ENCODE measurements at regions not wholly inside any gene's neighbourhood (a gene's known extent, or its start where the extent isn't known, plus 50 kb on each side); places are given as distances from the start of the nearest gene placed in this dataset.

DNA sequence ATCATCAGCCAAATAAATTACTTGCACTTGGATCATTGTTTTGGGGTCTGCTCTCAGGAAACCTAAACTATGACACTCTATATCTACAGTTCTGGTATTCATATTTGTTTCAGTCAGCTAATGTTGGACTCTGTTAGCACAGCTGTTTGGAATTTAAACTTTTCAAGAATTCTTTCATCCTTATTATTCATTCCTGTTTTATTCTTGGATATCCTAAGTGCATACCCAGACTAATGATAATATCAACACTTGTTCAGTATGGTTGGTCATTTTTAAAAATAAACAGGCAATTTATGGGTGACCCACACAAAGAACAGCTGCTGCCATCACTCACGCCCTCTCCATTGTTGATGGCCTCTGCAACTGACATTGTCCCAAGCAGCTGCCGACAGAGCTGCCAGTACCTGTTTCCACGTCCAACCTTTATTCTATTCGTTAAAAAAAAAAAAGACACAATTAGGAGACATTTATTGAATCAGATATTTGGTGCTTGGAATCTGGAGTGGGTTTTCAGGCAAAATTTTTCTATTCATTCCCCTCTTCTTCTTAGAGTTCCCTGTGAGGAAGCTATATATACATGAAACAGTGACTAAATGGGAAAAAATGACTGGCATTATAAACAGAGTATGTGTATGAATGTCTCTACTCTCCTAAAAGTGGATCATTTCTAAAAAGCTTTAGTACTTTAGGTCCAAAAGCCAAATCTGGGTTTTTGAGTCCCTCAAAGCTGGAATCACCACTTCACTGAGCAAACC is 252.1 kb upstream of the NAV3 start:
- TF ChIP-seq, protein P1, sequence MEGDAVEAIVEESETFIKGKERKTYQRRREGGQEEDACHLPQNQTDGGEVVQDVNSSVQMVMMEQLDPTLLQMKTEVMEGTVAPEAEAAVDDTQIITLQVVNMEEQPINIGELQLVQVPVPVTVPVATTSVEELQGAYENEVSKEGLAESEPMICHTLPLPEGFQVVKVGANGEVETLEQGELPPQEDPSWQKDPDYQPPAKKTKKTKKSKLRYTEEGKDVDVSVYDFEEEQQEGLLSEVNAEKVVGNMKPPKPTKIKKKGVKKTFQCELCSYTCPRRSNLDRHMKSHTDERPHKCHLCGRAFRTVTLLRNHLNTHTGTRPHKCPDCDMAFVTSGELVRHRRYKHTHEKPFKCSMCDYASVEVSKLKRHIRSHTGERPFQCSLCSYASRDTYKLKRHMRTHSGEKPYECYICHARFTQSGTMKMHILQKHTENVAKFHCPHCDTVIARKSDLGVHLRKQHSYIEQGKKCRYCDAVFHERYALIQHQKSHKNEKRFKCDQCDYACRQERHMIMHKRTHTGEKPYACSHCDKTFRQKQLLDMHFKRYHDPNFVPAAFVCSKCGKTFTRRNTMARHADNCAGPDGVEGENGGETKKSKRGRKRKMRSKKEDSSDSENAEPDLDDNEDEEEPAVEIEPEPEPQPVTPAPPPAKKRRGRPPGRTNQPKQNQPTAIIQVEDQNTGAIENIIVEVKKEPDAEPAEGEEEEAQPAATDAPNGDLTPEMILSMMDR (IDR thresholded peaks at IDR 0.05; ENCODE audit: borderline replicate concordance, extremely low read depth, low read length, poor library complexity, severe bottlenecking): no peak
- no peak for TF ChIP-seq EZH2 (IDR thresholded peaks at IDR 0.05; ENCODE audit: borderline replicate concordance, low read depth, low read length, severe bottlenecking)
